Stimulated activated effector memory CD8-positive, alpha-beta T cell treated with anti-CD3 and anti-CD28 coated beads, Interleukin-12 subunit alpha, Interleukin-12 subunit beta, amount 100 ng/mL, for 72 hours (primary cell): ENCODE measurements at regions not wholly inside any gene's neighbourhood (a gene's known extent, or its start where the extent isn't known, plus 50 kb on each side); places are given as distances from the start of the nearest gene placed in this dataset.

Experiments
- ATAC-seq: fragments of 150-1000 bp; cut with Tn5 transposase; 2 replicates; pipeline ENCODE4 v1.10.0; 2021
- DNase-seq, 2 donors: peaks; one replicate each; pipeline ENCODE4 v3.0.0; 2021 to 2022; ENCODE audit warnings: low spot score in 2 of 2
- H3K27ac Mint-ChIP-seq: one replicate; pipeline ENCODE4 v1.8.0; 2022; ENCODE audit warnings: mild to moderate bottlenecking, mixed read lengths
- H3K36me3 Mint-ChIP-seq: one replicate; pipeline ENCODE4 v1.8.0; 2022; ENCODE audit warnings: mild to moderate bottlenecking, mixed read lengths
- H3K4me1 Mint-ChIP-seq: one replicate; pipeline ENCODE4 v1.8.0; 2022; ENCODE audit warnings: mixed read lengths
- H3K4me3 Mint-ChIP-seq: one replicate; pipeline ENCODE4 v1.8.0; 2022; ENCODE audit warnings: mild to moderate bottlenecking, mixed read lengths
- H3K9me3 Mint-ChIP-seq: one replicate; pipeline ENCODE4 v1.8.0; 2022; ENCODE audit warnings: mixed read lengths

DNA sequence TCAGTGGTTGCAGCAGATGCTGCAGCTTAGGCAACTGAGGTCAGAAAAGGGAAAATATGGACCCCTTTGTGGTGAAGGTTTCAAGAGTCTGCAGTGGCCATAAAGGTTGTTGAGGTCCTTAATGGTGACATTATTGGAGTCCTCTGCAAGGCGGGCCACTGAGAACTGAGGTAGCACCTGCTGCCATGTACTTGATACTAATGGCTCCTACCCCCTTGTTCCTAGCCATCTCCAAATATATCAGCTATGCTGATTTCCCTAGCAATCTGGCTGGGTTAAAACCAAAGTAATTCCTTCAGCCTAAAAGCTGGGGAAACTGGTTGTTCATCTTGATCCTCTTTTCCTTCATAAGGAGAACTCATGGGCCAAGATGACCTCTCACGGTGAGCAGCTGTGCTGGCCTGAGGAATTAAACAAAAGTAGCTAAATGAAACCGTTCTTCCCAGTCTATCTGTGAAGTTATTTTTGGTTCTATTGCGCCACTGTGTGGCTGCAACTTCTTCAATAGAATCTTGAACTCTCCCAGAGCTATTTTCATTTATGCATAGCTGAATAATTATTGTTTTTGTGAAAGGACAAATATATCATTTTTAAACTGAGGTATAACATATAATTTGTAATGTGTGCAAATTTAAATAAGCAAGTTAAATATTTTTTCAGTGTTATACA is 76.1 kb upstream of the PLSCR4 start:
- Mint-ChIP-seq H3K36me3 (no peaks in the 10 kb centered on the region), H3K9me3 (peaks cover 6% of the 10 kb centered on the region), H3K4me1 (no peaks in the 10 kb centered on the region), H3K4me3 (no peak overlapping the region), H3K27ac (no peak overlapping the region)
- DNase-seq (no peak), ATAC-seq (no peak)

GRCh38 chr3:146325170-146325569 is 74.3 kb upstream of the PLSCR4 start:
- no peaks in the 10 kb centered on the region for H3K4me1 Mint-ChIP-seq
- H3K4me3 Mint-ChIP-seq, result no peak overlapping the region
- DNase-seq, result no peak
- no peak overlapping the region for H3K27ac Mint-ChIP-seq
- H3K36me3 Mint-ChIP-seq, result no peaks in the 10 kb centered on the region
- H3K9me3 Mint-ChIP-seq, result peaks cover 6% of the 10 kb centered on the region
- ATAC-seq, result no peak

- Mint-ChIP-seq H3K36me3 (no peaks in the 10 kb centered on the region), H3K9me3 (peaks cover 6% of the 10 kb centered on the region), H3K4me1 (no peaks in the 10 kb centered on the region), H3K4me3 (no peak overlapping the region), H3K27ac (no peak overlapping the region)
- ATAC-seq, result no peak
- DNase-seq, result no peak
Observed at GRCh38 chr3:146322216-146322817, 71.4 kb upstream of the PLSCR4 start.

DNA sequence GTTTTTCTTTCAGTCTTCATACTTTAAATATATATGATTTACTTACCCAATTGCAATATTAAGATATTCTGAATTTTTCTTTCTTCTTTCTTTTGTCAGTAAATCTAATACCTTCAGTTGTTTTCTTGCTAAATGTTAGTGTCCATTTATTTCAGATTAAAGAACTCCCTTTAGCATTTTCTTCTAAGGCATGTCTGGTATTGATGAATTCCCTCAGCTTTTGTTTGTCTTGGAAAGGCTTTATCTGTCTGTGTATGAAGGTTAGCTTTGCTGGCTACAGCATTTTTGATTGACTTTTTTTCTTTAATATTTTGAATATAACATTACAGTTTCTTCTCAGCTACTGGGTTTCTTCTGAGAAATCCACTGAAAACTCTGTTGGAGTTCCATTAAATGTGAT is 64.0 kb upstream of the PLSCR4 start:
- Mint-ChIP-seq H3K9me3 (peaks cover 3% of the 10 kb centered on the region), H3K4me3 (no peak overlapping the region), H3K36me3 (no peaks in the 10 kb centered on the region), H3K27ac (no peak overlapping the region), H3K4me1 (no peaks in the 10 kb centered on the region)
- DNase-seq (no peak), ATAC-seq (no peak)

GRCh38 chr3:146313746-146314111 is 62.8 kb upstream of the PLSCR4 start:
- no peak overlapping the region for H3K27ac Mint-ChIP-seq
- DNase-seq, result no peak
- H3K4me3 Mint-ChIP-seq, result no peak overlapping the region
- H3K4me1 Mint-ChIP-seq, result no peaks in the 10 kb centered on the region
- no peak for ATAC-seq
- peaks cover 3% of the 10 kb centered on the region for H3K9me3 Mint-ChIP-seq
- no peaks in the 10 kb centered on the region for H3K36me3 Mint-ChIP-seq

DNA sequence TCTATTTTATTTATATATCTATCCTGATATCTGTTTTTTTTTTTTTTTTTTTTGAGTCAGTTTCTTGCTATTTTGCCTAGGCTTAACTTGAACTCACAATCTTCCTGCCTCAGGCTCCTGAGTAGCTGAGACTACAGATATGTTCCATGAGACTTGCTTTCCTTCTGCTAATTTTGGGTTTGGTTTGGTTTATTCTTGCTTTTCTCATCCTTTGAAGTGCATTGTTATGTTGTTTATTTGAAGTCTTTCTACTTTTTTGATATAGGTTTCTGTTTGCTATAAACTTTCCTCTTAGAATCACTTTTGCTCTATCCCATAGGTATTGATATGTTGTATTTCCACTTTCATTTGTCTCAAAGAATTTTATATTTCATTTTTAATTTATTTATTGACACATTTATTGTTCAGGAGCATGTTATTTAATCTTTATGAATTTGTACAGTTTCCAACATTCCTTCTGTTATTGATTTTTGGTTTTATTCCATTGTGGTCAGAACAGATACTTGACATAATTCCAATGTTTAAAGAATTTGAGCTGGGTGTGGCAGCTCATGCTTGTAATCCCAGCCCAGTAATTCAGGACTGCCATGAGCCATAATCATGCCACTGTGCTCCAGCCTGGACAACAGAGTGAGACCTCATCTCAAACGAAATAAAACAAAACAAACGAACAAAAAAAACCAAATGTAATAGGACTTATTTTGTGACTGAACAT is 62.3 kb upstream of the PLSCR4 start:
- no peak for ATAC-seq
- Mint-ChIP-seq H3K4me3 (no peak overlapping the region), H3K27ac (no peak overlapping the region), H3K9me3 (peaks cover 3% of the 10 kb centered on the region), H3K4me1 (no peaks in the 10 kb centered on the region), H3K36me3 (no peaks in the 10 kb centered on the region)
- DNase-seq, result no peak

GRCh38 chr3:146308682-146309081 is 57.8 kb upstream of the PLSCR4 start:
- Mint-ChIP-seq H3K9me3 (peaks cover 3% of the 10 kb centered on the region), H3K4me1 (no peaks in the 10 kb centered on the region), H3K36me3 (no peaks in the 10 kb centered on the region), H3K4me3 (no peak overlapping the region), H3K27ac (no peak overlapping the region)
- DNase-seq, result no peak
- ATAC-seq, result no peak

DNA sequence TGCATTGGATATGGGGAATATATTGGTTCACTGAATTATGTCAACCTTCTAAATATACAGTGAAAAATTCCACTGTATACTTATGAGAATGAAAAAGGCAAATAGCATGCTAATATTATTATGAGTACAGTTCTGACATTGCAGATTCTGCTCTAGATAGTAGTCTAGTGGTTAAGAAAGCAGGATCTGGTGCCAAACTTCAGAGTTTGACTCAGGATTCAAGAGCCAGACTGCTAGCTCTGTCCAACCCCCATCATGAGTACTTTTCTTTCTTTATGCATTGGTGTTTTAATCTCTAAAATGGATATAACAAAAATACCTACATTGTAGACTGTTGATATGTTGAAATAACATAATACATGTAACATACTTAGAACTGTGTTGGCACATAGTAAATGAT is 57.3 kb upstream of the PLSCR4 start:
- H3K4me3 Mint-ChIP-seq, result no peak overlapping the region
- H3K9me3 Mint-ChIP-seq, result peaks cover 6% of the 10 kb centered on the region
- H3K36me3 Mint-ChIP-seq, result no peaks in the 10 kb centered on the region
- H3K4me1 Mint-ChIP-seq, result no peaks in the 10 kb centered on the region
- ATAC-seq (no peak), DNase-seq (no peak)
- H3K27ac Mint-ChIP-seq, result no peak overlapping the region

DNA sequence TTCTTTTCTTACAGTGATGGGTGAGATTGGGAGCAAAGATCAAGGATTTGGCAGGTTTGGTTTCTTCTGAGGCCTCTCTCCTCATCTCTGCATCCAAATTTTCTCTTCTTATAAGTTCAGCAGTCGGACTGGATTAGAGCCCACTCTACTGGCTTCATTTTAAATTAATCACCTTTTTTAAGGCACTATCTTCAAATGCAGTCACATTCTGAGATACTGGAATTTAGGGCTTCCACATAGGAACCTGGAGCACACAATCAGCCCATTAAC is 56.5 kb upstream of the PLSCR4 start:
- DNase-seq, result no peak

GRCh38 chr3:146306656-146307455 is 56.0 kb upstream of the PLSCR4 start:
- DNase-seq, result no peak
- peaks cover 4% of the 10 kb centered on the region for H3K9me3 Mint-ChIP-seq
- H3K4me1 Mint-ChIP-seq, result no peaks in the 10 kb centered on the region
- no peak overlapping the region for H3K4me3 Mint-ChIP-seq
- H3K27ac Mint-ChIP-seq, result no peak overlapping the region
- no peak for ATAC-seq
- H3K36me3 Mint-ChIP-seq, result no peaks in the 10 kb centered on the region

More for the DNA sequence above, 56.5 kb upstream of the PLSCR4 start:
- Mint-ChIP-seq H3K27ac (no peak overlapping the region), H3K9me3 (peaks cover 6% of the 10 kb centered on the region), H3K4me1 (no peaks in the 10 kb centered on the region), H3K36me3 (no peaks in the 10 kb centered on the region), H3K4me3 (no peak overlapping the region)
- ATAC-seq, result no peak

DNA sequence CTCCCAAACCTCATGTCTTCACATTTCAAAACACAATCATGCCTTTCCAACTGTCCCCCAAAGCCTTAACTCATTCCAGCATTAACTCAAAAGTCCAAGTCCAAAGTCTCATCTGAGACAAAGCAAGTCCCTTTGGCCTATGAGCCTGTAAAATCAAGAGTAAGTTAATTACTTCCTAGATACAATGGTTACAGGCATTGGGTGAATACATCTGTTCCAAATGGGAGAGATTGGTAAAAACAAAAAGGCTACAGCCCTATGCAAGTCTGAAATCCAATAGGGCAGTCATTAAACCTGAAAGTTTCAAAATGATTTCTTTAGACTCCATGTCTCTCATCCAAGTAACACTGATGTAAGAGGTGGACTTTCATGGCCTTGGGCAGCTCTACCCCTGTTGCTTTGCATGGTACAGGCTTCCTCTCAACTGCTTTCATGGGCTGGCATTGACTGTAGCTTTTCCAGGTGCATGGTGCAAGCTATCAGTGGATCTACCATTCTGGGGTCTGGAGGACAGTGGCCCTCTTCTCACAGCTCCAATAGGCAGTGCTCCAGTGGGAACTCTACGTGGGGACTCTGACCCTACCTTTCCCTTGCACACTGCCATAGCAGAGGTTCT is 55.0 kb upstream of the PLSCR4 start:
- Mint-ChIP-seq H3K4me3 (no peak overlapping the region), H3K36me3 (no peaks in the 10 kb centered on the region), H3K27ac (no peak overlapping the region), H3K9me3 (peaks cover 4% of the 10 kb centered on the region), H3K4me1 (no peaks in the 10 kb centered on the region)
- DNase-seq (no peak), ATAC-seq (no peak)

GRCh38 chr3:146300768-146301167 is 49.9 kb upstream of the PLSCR4 start:
- DNase-seq (no peak), ATAC-seq (no peak)
- Mint-ChIP-seq H3K4me3 (no peak overlapping the region), H3K36me3 (no peaks in the 10 kb centered on the region), H3K9me3 (peaks cover 4% of the 10 kb centered on the region), H3K27ac (no peak overlapping the region), H3K4me1 (no peaks in the 10 kb centered on the region)
